MM.1S (cell line): ENCODE measurements at regions not wholly inside any gene's neighbourhood (a gene's known extent, or its start where the extent isn't known, plus 50 kb on each side); places are given as distances from the start of the nearest gene placed in this dataset.
"Not testable (repeated sequence)": the region's sequence is repeated elsewhere in the genome, so short reads cannot be mapped to it uniquely, and the experiment has no call there.

Experiments used
- DNase-seq: peaks from one replicate; pipeline ENCODE4 v3.0.0-alpha.2; 2015
- H2AFZ ChIP-seq: fragments of 300-600 bp; sonication (generic); 2 replicates; pipeline ENCODE4 v1.6.0; 2016; ENCODE audit warnings: antibody characterized with exemption, low read length
- H3F3A ChIP-seq: fragments of 300-600 bp; sonication (generic); 2 replicates; pipeline ENCODE4 v1.6.1; 2016; ENCODE audit warnings: mild to moderate bottlenecking, antibody characterized with exemption, low read length, moderate library complexity, mixed read lengths; ENCODE audit not compliant: insufficient read depth
- H3K27ac ChIP-seq: fragments of 300-600 bp; sonication (generic); 2 replicates; pipeline ENCODE4 v1.5.1; 2016; ENCODE audit warnings: mild to moderate bottlenecking, low read length
- H3K27me3 ChIP-seq: fragments of 300-600 bp; sonication (generic); replicated peaks from 2 replicates; pipeline ENCODE4 v1.6.0; 2016; ENCODE audit warnings: low read length; ENCODE audit not compliant: insufficient read depth
- H3K36me3 ChIP-seq: fragments of 300-600 bp; sonication (generic); replicated peaks from 2 replicates; pipeline ENCODE4 v1.6.1; 2016; ENCODE audit warnings: mild to moderate bottlenecking, low read length, mixed read lengths; ENCODE audit not compliant: insufficient read depth
- H3K4me1 ChIP-seq: fragments of 300-600 bp; sonication (generic); 2 replicates; pipeline ENCODE4 v1.6.1; 2016; ENCODE audit warnings: low read length, mixed read lengths
- H3K4me2 ChIP-seq: fragments of 300-600 bp; sonication (generic); 2 replicates; pipeline ENCODE4 v1.6.0; 2016; ENCODE audit warnings: low read depth, low read length
- H3K4me3 ChIP-seq: fragments of 300-600 bp; sonication (generic); 2 replicates; pipeline ENCODE4 v1.5.1; 2016; ENCODE audit warnings: low read length, mixed read lengths
- H3K79me2 ChIP-seq: fragments of 300-600 bp; sonication (generic); 2 replicates; pipeline ENCODE4 v1.6.1; 2016; ENCODE audit warnings: mixed run types, low read length, mixed read lengths
- H3K9ac ChIP-seq: fragments of 300-600 bp; sonication (generic); 2 replicates; pipeline ENCODE4 v1.6.1; 2016; ENCODE audit warnings: low read length, mixed read lengths
- H3K9me2 ChIP-seq: fragments of 300-600 bp; sonication (generic); replicated peaks from 2 replicates; pipeline ENCODE4 v1.6.1; 2016; ENCODE audit warnings: mild to moderate bottlenecking, low read length, mixed read lengths; ENCODE audit not compliant: insufficient read depth
- H3K9me3 ChIP-seq: fragments of 300-600 bp; sonication (generic); replicated peaks from 2 replicates; pipeline ENCODE4 v1.6.1; 2016; ENCODE audit warnings: mild to moderate bottlenecking, low read length, mixed read lengths; ENCODE audit not compliant: insufficient read depth
- H4K20me1 ChIP-seq: fragments of 300-600 bp; sonication (generic); 2 replicates; pipeline ENCODE4 v1.6.1; 2016; ENCODE audit warnings: mild to moderate bottlenecking, low read length, moderate library complexity, mixed read lengths; ENCODE audit not compliant: insufficient read depth
- EZH2 ChIP-seq: fragments of 300-600 bp; sonication (generic); optimal IDR thresholded peaks from 2 replicates; pipeline ENCODE3; 2017; ENCODE audit warnings: low read depth, mild to moderate bottlenecking, antibody characterized with exemption, low read length, mixed read lengths
- EZH2phosphoT487 ChIP-seq: fragments of 300-600 bp; sonication (generic); IDR thresholded peaks from 2 replicates; pipeline ENCODE4 v1.6.1; 2018; ENCODE audit warnings: antibody characterized with exemption, low read length
- TF ChIP-seq, protein P1 (sequence below): fragments of 300-600 bp; sonication (generic); IDR thresholded peaks from 2 replicates; pipeline ENCODE4 v1.5.1; 2016; ENCODE audit warnings: antibody characterized with exemption, low read length, mixed read lengths

- H3K4me1 ChIP-seq: no peaks in the 10 kb centered on the region
- no peaks in the 10 kb centered on the region for H3K79me2 ChIP-seq
- no peaks in the 10 kb centered on the region for H3K27me3 ChIP-seq
- TF ChIP-seq EZH2phosphoT487 (no peak), EZH2 (no peak)
- TF ChIP-seq, protein P1, sequence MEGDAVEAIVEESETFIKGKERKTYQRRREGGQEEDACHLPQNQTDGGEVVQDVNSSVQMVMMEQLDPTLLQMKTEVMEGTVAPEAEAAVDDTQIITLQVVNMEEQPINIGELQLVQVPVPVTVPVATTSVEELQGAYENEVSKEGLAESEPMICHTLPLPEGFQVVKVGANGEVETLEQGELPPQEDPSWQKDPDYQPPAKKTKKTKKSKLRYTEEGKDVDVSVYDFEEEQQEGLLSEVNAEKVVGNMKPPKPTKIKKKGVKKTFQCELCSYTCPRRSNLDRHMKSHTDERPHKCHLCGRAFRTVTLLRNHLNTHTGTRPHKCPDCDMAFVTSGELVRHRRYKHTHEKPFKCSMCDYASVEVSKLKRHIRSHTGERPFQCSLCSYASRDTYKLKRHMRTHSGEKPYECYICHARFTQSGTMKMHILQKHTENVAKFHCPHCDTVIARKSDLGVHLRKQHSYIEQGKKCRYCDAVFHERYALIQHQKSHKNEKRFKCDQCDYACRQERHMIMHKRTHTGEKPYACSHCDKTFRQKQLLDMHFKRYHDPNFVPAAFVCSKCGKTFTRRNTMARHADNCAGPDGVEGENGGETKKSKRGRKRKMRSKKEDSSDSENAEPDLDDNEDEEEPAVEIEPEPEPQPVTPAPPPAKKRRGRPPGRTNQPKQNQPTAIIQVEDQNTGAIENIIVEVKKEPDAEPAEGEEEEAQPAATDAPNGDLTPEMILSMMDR: no peak
- H4K20me1 ChIP-seq: no peaks in the 10 kb centered on the region
- H3K36me3 ChIP-seq: no peaks in the 10 kb centered on the region
- H2AFZ ChIP-seq: no peak overlapping the region
- no peak overlapping the region for H3K4me3 ChIP-seq
- DNase-seq: no peak
- no peak overlapping the region for H3K27ac ChIP-seq
- H3K9me3 ChIP-seq: no peaks in the 10 kb centered on the region
- no peak overlapping the region for H3K4me2 ChIP-seq
- H3K9ac ChIP-seq: no peak overlapping the region
- H3F3A ChIP-seq: no peaks in the 10 kb centered on the region
- H3K9me2 ChIP-seq: no peaks in the 10 kb centered on the region
These were observed 140.1 kb upstream of the NFIA start for GRCh38 chr1:60942291-60942690.

- H3K9me2 ChIP-seq, H3K36me3 ChIP-seq, DNase-seq, H3F3A ChIP-seq, H2AFZ ChIP-seq, H3K4me1 ChIP-seq, H4K20me1 ChIP-seq, H3K27ac ChIP-seq, H3K4me3 ChIP-seq, H3K9ac ChIP-seq, H3K9me3 ChIP-seq, H3K27me3 ChIP-seq, H3K79me2 ChIP-seq, H3K4me2 ChIP-seq: not testable (repeated sequence)
These were observed 141.7 kb upstream of the NFIA start for GRCh38 chr1:60940685-60941084.

GRCh38 chr1:60937720-60938119, 144.6 kb upstream of the NFIA start:
- no peak for TF ChIP-seq EZH2phosphoT487
- TF ChIP-seq EZH2: no peak
- TF ChIP-seq, protein P1: no peak
- H3K36me3 ChIP-seq: no peaks in the 10 kb centered on the region
- no peaks in the 10 kb centered on the region for H3F3A ChIP-seq
- H3K4me1 ChIP-seq: no peaks in the 10 kb centered on the region
- no peaks in the 10 kb centered on the region for H4K20me1 ChIP-seq
- no peaks in the 10 kb centered on the region for H3K79me2 ChIP-seq
- H3K27ac ChIP-seq: no peak overlapping the region
- H3K9ac ChIP-seq: no peak overlapping the region
- H3K9me2 ChIP-seq: no peaks in the 10 kb centered on the region
- no peak for DNase-seq
- no peaks in the 10 kb centered on the region for H3K9me3 ChIP-seq
- no peaks in the 10 kb centered on the region for H3K27me3 ChIP-seq
- H3K4me3 ChIP-seq: no peak overlapping the region
- H2AFZ ChIP-seq: no peak overlapping the region
- H3K4me2 ChIP-seq: no peak overlapping the region

GRCh38 chr1:60936591-60937342, 145.6 kb upstream of the NFIA start:
- H3K4me3 ChIP-seq: no peak overlapping the region
- no peaks in the 10 kb centered on the region for H3K36me3 ChIP-seq
- H3F3A ChIP-seq: no peaks in the 10 kb centered on the region
- no peak overlapping the region for H3K4me2 ChIP-seq
- H3K27me3 ChIP-seq: no peaks in the 10 kb centered on the region
- no peak overlapping the region for H2AFZ ChIP-seq
- no peaks in the 10 kb centered on the region for H4K20me1 ChIP-seq
- DNase-seq: no peak
- H3K79me2 ChIP-seq: no peaks in the 10 kb centered on the region
- H3K9me2 ChIP-seq: no peaks in the 10 kb centered on the region
- no peak overlapping the region for H3K27ac ChIP-seq
- H3K4me1 ChIP-seq: no peaks in the 10 kb centered on the region
- no peak overlapping the region for H3K9ac ChIP-seq
- H3K9me3 ChIP-seq: no peaks in the 10 kb centered on the region
- TF ChIP-seq EZH2 (no peak), EZH2phosphoT487 (no peak)
- TF ChIP-seq, protein P1: no peak
